IPS-NIHi7 (cell line): ENCODE measurements at regions not wholly inside any gene's neighbourhood (a gene's known extent, or its start where the extent isn't known, plus 50 kb on each side); places are given as distances from the start of the nearest gene placed in this dataset.

Experiments
- DNase-seq: peaks from one replicate; pipeline ENCODE4 v3.0.0; 2012; ENCODE audit warnings: mixed read lengths; ENCODE audit errors: extremely low spot score

- no peak for DNase-seq
These were observed 230.6 kb upstream of the CPEB2 start for GRCh38 chr4:14771504-14772175.

GRCh38 chr4:14772388-14772787, 229.9 kb upstream of the CPEB2 start:
- no peak for DNase-seq

GRCh38 chr4:14783011-14783877, 219.0 kb upstream of the CPEB2 start:
- no peak for DNase-seq

GRCh38 chr4:14787221-14787620, 215.1 kb upstream of the CPEB2 start:
- no peak for DNase-seq

GRCh38 chr4:14787894-14788293, 214.4 kb upstream of the CPEB2 start:
- peak; percentile 33 for DNase-seq

GRCh38 chr4:14790494-14790893, 211.8 kb upstream of the CPEB2 start:
- no peak for DNase-seq

GRCh38 chr4:14792702-14793227, 209.5 kb upstream of the CPEB2 start:
- no peak for DNase-seq

- DNase-seq: no peak
These were observed 201.3 kb upstream of the CPEB2 start for GRCh38 chr4:14800977-14801376.

GRCh38 chr4:14802596-14802995, 199.7 kb upstream of the CPEB2 start:
- no peak for DNase-seq

GRCh38 chr4:14807856-14808255, 194.4 kb upstream of the CPEB2 start:
- DNase-seq: no peak

GRCh38 chr4:14809203-14809602, 193.1 kb upstream of the CPEB2 start:
- DNase-seq: no peak

- DNase-seq: no peak
These were observed 192.2 kb upstream of the CPEB2 start for GRCh38 chr4:14810121-14810520.

- no peak for DNase-seq
These were observed 191.7 kb upstream of the CPEB2 start for GRCh38 chr4:14810568-14810967.

- DNase-seq: no peak
These were observed 190.2 kb upstream of the CPEB2 start for GRCh38 chr4:14812101-14812500.

GRCh38 chr4:14816623-14817261, 185.5 kb upstream of the CPEB2 start:
- no peak for DNase-seq

- no peak for DNase-seq
These were observed 178.1 kb upstream of the CPEB2 start for GRCh38 chr4:14824189-14824588.

GRCh38 chr4:14827111-14827510, 175.2 kb upstream of the CPEB2 start:
- no peak for DNase-seq

GRCh38 chr4:14829795-14830194, 172.5 kb upstream of the CPEB2 start:
- DNase-seq: no peak

- DNase-seq: no peak
These were observed 170.9 kb upstream of the CPEB2 start for GRCh38 chr4:14831416-14831815.

GRCh38 chr4:14833053-14833452, 169.2 kb upstream of the CPEB2 start:
- DNase-seq: no peak

GRCh38 chr4:14834382-14834781, 167.9 kb upstream of the CPEB2 start:
- no peak for DNase-seq

- no peak for DNase-seq
These were observed 167.0 kb upstream of the CPEB2 start for GRCh38 chr4:14835288-14835687.
